GM12801 (cell line): ENCODE measurements at regions not wholly inside any gene's neighbourhood (a gene's known extent, or its start where the extent isn't known, plus 50 kb on each side); places are given as distances from the start of the nearest gene placed in this dataset.

Experiments
- CTCF ChIP-seq: IDR thresholded peaks from one replicate; pipeline ENCODE4 v1.5.1; 2011; ENCODE audit warnings: control low read depth; ENCODE audit not compliant: insufficient read length; ENCODE audit errors: extremely low read depth

- no peak for TF ChIP-seq CTCF
Observed at GRCh38 chr6:12369355-12369754, 79.2 kb downstream of the EDN1 start.

DNA sequence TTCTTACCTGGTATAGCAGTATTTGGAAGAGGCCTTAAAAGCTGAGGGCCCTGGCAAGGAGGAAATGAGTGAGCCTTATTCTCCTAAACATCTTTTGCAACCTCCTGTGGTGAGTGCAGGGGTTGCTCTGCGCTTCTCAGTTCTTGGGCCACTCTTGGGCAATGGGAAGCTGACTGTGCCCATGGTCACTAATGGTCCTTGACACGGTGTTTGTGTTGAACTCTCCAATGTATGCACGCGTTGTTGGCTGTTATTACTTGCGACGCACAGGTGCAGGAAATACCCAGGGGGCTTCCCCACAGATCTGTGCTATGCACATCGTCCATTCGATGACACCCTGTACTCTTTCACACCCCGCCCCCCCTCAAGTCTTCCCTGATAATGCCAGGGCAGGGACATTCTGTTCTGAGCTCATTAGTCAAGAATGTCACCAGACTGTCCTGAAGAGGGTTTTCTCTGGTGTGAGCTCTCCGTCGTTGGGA is 79.7 kb downstream of the EDN1 start:
- no peak for TF ChIP-seq CTCF

DNA sequence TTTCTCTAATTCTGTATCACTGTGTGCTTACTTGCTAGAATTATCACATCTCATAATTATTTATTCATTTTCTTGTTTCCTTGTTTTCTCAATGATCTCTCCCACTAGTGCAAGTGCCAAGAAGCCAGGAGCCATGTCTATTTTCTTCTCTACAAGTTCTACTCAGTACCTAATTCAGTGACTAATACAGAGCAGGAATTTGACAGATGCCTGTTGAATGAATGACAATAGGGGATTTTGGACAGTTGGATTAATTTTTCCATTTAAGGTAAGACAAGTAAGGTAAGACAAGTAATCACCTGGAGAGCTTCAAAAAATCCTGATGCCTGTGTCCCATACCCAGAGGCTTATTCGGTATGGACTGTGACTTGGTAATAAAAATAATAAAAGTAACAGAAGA is 81.0 kb downstream of the EDN1 start:
- TF ChIP-seq CTCF: no peak

DNA sequence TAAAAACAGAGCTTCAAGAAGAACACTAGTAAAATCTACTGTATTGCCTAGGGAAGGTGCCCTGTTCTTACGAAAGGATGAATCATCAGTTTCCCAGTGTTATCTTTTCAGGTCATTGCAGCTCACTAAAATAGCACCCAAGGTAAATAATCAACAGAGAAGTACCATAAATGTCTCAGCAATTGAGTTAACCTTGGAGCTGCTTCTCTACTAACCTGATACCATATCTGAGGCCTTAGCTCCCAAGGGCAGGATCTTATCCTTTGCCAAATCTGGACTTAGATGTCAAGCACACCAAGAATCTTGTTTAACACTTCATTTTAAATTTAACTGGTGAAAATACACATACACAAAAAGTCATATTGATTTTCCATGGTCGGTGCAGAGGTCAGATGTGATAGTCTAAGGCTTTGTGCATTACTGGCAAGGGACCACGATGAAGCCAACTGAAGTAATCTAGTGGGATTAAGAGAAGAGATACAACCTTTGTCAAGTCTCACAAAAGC is 81.5 kb downstream of the EDN1 start:
- TF ChIP-seq CTCF: no peak

DNA sequence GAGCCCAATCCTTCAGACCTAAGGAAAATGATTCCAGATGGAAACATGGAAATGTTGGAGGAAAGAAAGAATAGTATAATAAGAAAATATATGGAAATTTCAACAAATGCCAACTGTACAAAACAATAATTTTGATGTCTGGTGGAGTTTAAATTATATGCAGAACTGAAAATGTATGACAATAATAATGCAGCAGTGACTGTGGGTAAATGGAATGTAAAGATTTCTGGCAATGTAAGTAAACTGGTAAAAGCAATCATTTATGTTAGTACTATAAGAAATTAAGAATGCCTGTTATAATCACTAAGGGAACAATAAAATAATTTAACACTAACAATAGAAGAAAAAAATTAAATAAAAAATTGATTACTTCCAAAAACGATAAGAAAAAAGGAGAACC is 89.0 kb downstream of the EDN1 start:
- no peak for TF ChIP-seq CTCF

- TF ChIP-seq CTCF: no peak
Observed at GRCh38 chr6:12381587-12381986, 91.4 kb downstream of the EDN1 start.

DNA sequence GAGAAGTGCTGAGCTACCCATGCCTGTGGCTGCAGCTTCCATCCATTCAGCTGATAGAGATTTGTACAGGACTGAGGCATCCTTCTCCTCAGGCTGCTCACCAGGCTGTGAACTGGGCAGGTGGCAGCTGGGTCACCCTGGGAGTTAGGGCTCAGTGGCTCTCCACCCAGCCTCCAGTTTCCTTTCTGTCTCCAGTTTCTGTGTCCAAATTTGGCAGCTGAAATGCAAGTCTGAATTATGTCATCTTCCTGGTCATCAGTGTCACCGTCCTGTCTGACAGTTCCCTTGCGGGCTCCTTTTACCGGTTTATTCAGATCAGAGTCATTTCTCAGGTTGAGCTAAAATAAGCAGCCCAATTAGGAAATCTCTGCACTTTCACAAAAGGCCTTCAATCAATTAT is 93.3 kb downstream of the EDN1 start:
- no peak for TF ChIP-seq CTCF

GRCh38 chr6:12384357-12384912 is 94.3 kb downstream of the EDN1 start:
- TF ChIP-seq CTCF: no peak
